A549 (cell line): ENCODE measurements at regions not wholly inside any gene's neighbourhood (a gene's known extent, or its start where the extent isn't known, plus 50 kb on each side); places are given as distances from the start of the nearest gene placed in this dataset.

Experiments used
- BHLHE40 ChIP-seq: IDR thresholded peaks from 2 replicates; pipeline ENCODE4 v1.6.1; 2012; ENCODE audit warnings: low read depth, low read length, inconsistent platforms
- CBX8 ChIP-seq: fragments of 200-600 bp; sonication (generic); IDR thresholded peaks from 2 replicates; pipeline ENCODE4 v1.6.1; 2016
- ESRRA ChIP-seq: fragments of 150-350 bp; IDR thresholded peaks from 2 replicates; pipeline ENCODE4 v1.6.1; 2014; ENCODE audit warnings: mild to moderate bottlenecking, low read length, borderline replicate concordance
- JUNB ChIP-seq: fragments of >200 bp; sonication (Bioruptor Twin); formaldehyde crosslinking; IDR thresholded peaks from 2 replicates; pipeline ENCODE4 v1.6.1; 2016
- KDM1A ChIP-seq: fragments of 200-600 bp; sonication (generic); IDR thresholded peaks from 2 replicates; pipeline ENCODE4 v1.6.1; 2016; ENCODE audit warnings: low read depth, mild to moderate bottlenecking
- MAZ ChIP-seq: fragments of 150-350 bp; IDR thresholded peaks from 2 replicates; pipeline ENCODE4 v1.6.1; 2014; ENCODE audit warnings: antibody characterized with exemption, low read depth, low read length, borderline replicate concordance
- POLR2A ChIP-seq: IDR thresholded peaks from 2 replicates; pipeline ENCODE4 v1.6.1; 2012; ENCODE audit warnings: mild to moderate bottlenecking, low read length
- RNF2 ChIP-seq: fragments of 200-600 bp; sonication (generic); IDR thresholded peaks from 2 replicates; pipeline ENCODE4 v1.6.1; 2016; ENCODE audit warnings: low read depth, mild to moderate bottlenecking, antibody characterized with exemption, moderate library complexity, borderline replicate concordance
- SMC3 ChIP-seq: fragments of >200 bp; sonication (Bioruptor Twin); formaldehyde crosslinking; IDR thresholded peaks from 3 replicates; pipeline ENCODE4 v1.6.1; 2018; ENCODE audit warnings: inconsistent platforms
- TF ChIP-seq, protein P1 (sequence below): fragments of >200 bp; sonication (Bioruptor Twin); formaldehyde crosslinking; IDR thresholded peaks from 3 replicates; pipeline ENCODE4 v1.5.1; 2016
- TF ChIP-seq, protein P2 (sequence below): fragments of 200-600 bp; sonication (generic); IDR thresholded peaks from 2 replicates; pipeline ENCODE4 v1.6.1; 2016; ENCODE audit warnings: antibody characterized with exemption, mild to moderate bottlenecking, moderate library complexity
- TF ChIP-seq, protein P3 (sequence below): IDR thresholded peaks from 2 replicates; pipeline ENCODE4 v1.6.1; 2012
- TF ChIP-seq, protein P4 (sequence below): fragments of 150-350 bp; IDR thresholded peaks from 2 replicates; pipeline ENCODE4 v1.6.1; 2014; ENCODE audit warnings: low read depth, mild to moderate bottlenecking, low read length

DNA sequence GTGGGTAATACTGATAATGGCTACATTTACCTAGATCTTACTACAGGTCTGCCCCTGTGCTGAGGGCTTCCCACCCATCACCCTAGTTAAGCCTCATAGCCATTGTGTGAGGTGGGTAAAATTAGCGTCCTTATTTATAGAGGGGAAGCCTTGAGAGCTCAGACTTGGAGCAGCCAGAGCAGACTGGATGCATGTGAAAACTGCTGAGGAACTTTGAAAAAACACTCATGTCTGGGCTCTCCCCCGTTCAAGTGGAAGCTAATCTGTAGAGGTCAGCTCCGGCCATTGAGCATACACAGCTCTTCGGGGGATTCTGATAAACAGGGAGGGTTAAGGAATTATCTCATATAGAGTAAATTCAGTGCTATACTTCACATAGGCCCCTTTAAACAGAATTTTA is 389.7 kb downstream of the RPS6KC1 start:
- TF ChIP-seq, protein P1, sequence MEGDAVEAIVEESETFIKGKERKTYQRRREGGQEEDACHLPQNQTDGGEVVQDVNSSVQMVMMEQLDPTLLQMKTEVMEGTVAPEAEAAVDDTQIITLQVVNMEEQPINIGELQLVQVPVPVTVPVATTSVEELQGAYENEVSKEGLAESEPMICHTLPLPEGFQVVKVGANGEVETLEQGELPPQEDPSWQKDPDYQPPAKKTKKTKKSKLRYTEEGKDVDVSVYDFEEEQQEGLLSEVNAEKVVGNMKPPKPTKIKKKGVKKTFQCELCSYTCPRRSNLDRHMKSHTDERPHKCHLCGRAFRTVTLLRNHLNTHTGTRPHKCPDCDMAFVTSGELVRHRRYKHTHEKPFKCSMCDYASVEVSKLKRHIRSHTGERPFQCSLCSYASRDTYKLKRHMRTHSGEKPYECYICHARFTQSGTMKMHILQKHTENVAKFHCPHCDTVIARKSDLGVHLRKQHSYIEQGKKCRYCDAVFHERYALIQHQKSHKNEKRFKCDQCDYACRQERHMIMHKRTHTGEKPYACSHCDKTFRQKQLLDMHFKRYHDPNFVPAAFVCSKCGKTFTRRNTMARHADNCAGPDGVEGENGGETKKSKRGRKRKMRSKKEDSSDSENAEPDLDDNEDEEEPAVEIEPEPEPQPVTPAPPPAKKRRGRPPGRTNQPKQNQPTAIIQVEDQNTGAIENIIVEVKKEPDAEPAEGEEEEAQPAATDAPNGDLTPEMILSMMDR = no peak
- no peak for TF ChIP-seq JUNB
- TF ChIP-seq, protein P2, sequence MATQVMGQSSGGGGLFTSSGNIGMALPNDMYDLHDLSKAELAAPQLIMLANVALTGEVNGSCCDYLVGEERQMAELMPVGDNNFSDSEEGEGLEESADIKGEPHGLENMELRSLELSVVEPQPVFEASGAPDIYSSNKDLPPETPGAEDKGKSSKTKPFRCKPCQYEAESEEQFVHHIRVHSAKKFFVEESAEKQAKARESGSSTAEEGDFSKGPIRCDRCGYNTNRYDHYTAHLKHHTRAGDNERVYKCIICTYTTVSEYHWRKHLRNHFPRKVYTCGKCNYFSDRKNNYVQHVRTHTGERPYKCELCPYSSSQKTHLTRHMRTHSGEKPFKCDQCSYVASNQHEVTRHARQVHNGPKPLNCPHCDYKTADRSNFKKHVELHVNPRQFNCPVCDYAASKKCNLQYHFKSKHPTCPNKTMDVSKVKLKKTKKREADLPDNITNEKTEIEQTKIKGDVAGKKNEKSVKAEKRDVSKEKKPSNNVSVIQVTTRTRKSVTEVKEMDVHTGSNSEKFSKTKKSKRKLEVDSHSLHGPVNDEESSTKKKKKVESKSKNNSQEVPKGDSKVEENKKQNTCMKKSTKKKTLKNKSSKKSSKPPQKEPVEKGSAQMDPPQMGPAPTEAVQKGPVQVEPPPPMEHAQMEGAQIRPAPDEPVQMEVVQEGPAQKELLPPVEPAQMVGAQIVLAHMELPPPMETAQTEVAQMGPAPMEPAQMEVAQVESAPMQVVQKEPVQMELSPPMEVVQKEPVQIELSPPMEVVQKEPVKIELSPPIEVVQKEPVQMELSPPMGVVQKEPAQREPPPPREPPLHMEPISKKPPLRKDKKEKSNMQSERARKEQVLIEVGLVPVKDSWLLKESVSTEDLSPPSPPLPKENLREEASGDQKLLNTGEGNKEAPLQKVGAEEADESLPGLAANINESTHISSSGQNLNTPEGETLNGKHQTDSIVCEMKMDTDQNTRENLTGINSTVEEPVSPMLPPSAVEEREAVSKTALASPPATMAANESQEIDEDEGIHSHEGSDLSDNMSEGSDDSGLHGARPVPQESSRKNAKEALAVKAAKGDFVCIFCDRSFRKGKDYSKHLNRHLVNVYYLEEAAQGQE = no peak
- no peak for TF ChIP-seq BHLHE40
- TF ChIP-seq CBX8 = no peak
- TF ChIP-seq SMC3 = no peak
- no peak for TF ChIP-seq MAZ
- TF ChIP-seq POLR2A = no peak
- no peak for TF ChIP-seq KDM1A
- TF ChIP-seq, protein P3, sequence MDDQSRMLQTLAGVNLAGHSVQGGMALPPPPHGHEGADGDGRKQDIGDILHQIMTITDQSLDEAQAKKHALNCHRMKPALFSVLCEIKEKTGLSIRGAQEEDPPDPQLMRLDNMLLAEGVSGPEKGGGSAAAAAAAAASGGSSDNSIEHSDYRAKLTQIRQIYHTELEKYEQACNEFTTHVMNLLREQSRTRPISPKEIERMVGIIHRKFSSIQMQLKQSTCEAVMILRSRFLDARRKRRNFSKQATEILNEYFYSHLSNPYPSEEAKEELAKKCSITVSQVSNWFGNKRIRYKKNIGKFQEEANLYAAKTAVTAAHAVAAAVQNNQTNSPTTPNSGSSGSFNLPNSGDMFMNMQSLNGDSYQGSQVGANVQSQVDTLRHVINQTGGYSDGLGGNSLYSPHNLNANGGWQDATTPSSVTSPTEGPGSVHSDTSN = no peak
- TF ChIP-seq RNF2 = no peak
- TF ChIP-seq, protein P4, sequence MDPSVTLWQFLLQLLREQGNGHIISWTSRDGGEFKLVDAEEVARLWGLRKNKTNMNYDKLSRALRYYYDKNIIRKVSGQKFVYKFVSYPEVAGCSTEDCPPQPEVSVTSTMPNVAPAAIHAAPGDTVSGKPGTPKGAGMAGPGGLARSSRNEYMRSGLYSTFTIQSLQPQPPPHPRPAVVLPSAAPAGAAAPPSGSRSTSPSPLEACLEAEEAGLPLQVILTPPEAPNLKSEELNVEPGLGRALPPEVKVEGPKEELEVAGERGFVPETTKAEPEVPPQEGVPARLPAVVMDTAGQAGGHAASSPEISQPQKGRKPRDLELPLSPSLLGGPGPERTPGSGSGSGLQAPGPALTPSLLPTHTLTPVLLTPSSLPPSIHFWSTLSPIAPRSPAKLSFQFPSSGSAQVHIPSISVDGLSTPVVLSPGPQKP = no peak
- no peak for TF ChIP-seq ESRRA
